CD4-positive, alpha-beta T cell treated with Interleukin-6 for 4 hours (primary cell): ENCODE measurements at regions not wholly inside any gene's neighbourhood (a gene's known extent, or its start where the extent isn't known, plus 50 kb on each side); places are given as distances from the start of the nearest gene placed in this dataset.

Experiments used
- DNase-seq: peaks from one replicate; pipeline ENCODE4 v3.0.0-alpha.2; 2020; ENCODE audit warnings: mixed read lengths

DNA sequence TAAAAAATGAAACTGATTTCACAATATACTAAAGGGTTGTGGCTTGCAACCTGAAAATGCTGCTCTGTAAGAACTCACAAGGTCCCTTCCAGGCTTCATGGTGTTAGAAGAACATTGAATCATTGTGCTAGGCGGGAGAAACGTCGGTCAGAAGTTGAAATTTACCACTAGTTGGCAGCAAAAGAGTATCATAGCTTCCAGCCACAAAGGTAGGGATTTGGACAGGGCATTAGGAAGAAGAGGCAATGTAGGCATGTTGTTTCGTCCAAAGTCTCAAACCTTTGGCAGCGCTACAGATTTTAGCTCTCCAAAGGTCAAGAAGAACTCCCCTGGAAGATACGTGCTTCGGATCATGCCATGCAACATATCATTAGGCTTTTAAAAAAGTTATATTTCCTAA, 62.5 kb upstream of the ZP4 start:
- no peak for DNase-seq
